ENCODE measurements at regions not wholly inside any gene's neighbourhood (a gene's known extent, or its start where the extent isn't known, plus 50 kb on each side); places are given as distances from the start of the nearest gene placed in this dataset.

DNA sequence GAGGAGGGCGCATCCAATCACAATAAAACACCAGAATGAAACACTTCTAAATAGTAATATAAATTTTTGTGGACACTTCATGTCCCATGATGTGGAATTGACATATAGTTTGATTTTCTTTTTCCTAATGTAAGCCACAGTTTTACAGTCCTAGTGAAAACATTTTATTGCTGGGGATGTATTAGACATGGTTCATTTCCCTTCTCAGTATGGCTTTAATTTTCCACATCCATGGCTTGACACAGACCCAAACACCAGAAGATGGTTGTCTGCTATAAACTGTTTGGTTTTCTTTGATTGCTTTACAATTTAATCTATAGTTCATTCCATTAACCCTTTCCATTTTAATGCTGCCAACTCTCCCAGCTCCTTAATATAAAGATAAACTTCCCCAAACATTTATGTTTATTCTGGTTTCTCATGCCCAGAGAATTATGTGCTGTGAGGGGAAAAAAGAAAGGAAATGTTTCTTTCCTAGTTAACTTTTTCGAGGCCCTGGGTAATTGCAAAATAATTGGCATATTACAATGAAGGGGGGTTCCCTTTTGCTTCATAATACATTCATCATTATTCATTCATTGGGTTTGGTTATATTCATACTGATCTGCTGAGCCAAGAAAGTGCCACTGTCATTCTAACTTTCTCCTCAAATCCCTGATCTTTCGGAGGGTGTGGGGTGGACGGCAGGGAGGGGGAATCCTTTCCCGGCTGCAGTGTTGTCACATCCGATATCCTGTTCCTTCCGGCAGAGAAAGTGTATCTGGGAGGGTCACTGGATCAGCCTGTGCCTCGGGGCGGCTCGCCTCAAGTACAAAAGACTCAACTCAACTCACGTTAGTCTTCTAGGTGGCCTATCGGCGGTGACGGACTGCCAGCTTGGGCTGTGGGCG lies 127.6 kb upstream of the TFAP2D start:
- ChIA-PET POLR2A (no interaction called here), CTCF (no interaction called here)
- H3K27me3 ChIP-seq (ENCODE audit: insufficient read depth, low read length, poor library complexity, severe bottlenecking): no peaks in the 10 kb centered on the region
- H3K4me1 ChIP-seq (ENCODE audit: insufficient read depth, low read length): no peaks in the 10 kb centered on the region
- H3K9me3 ChIP-seq (ENCODE audit: low read length): no peaks in the 10 kb centered on the region
- H3K27ac Mint-ChIP-seq: no peak overlapping the region
- H3K27ac ChIP-seq (ENCODE audit: low read depth, low read length): no peak overlapping the region
- H3K36me3 Mint-ChIP-seq: no peaks in the 10 kb centered on the region
- H3K4me1 Mint-ChIP-seq: no peaks in the 10 kb centered on the region
- H3K9me3 Mint-ChIP-seq: peaks cover 0 to 13% (median 0%) of the 10 kb centered on the region in 5 donors
- DNase-seq: no peak
- no peaks in the 10 kb centered on the region for H3K27me3 Mint-ChIP-seq
- no peak overlapping the region for H3K4me3 ChIP-seq (ENCODE audit: low read length)
- no peaks in the 10 kb centered on the region for H3K36me3 ChIP-seq (ENCODE audit: insufficient read depth, low read length)
- H3K4me3 Mint-ChIP-seq: no peak overlapping the region

DNA sequence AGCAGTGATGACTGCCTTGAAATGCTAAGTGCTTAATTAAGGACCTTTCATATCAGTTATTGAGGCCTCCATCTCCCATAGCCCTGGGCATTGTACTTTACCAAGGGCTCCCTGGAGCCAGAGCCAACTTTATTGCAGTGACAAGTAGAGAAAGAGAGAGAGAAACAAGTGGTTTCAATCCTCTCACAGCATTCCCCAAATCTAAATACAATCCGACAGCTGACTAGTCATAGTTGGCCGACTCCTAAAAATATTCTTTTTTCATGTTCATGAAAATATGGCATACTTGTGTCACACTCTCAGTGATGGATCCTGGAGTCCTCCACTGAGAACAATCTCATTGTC lies 127.0 kb upstream of the TFAP2D start:
- Mint-ChIP-seq H3K4me1 (no peaks in the 10 kb centered on the region), H3K4me3 (no peak overlapping the region), H3K9me3 (peaks cover 0 to 16% (median 0%) of the 10 kb centered on the region in 5 donors), H3K36me3 (no peaks in the 10 kb centered on the region), H3K27ac (no peak overlapping the region), H3K27me3 (no peaks in the 10 kb centered on the region)
- no peaks in the 10 kb centered on the region for H3K27me3 ChIP-seq (ENCODE audit: insufficient read depth, low read length, poor library complexity, severe bottlenecking)
- no peaks in the 10 kb centered on the region for H3K9me3 ChIP-seq (ENCODE audit: low read length)
- DNase-seq: no peak
- H3K4me1 ChIP-seq (ENCODE audit: insufficient read depth, low read length): no peaks in the 10 kb centered on the region
- ChIA-PET POLR2A (no interaction called here), CTCF (no interaction called here)
- no peaks in the 10 kb centered on the region for H3K36me3 ChIP-seq (ENCODE audit: insufficient read depth, low read length)
- no peak overlapping the region for H3K27ac ChIP-seq (ENCODE audit: low read depth, low read length)
- no peak overlapping the region for H3K4me3 ChIP-seq (ENCODE audit: low read length)

GRCh38 chr6:50589751-50590470 lies 123.4 kb upstream of the TFAP2D start:
- Histone ChIP-seq H3K4me3 (ENCODE audit: low read length) (no peak overlapping the region), H3K9me3 (ENCODE audit: low read length) (no peaks in the 10 kb centered on the region), H3K4me1 (ENCODE audit: insufficient read depth, low read length) (no peaks in the 10 kb centered on the region), H3K27ac (ENCODE audit: low read depth, low read length) (no peak overlapping the region), H3K36me3 (ENCODE audit: insufficient read depth, low read length) (no peaks in the 10 kb centered on the region), H3K27me3 (ENCODE audit: insufficient read depth, low read length, poor library complexity, severe bottlenecking) (no peaks in the 10 kb centered on the region)
- H3K36me3 Mint-ChIP-seq: no peaks in the 10 kb centered on the region
- ChIA-PET POLR2A (no interaction called here), CTCF (no interaction called here)
- no peaks in the 10 kb centered on the region for H3K27me3 Mint-ChIP-seq
- no peaks in the 10 kb centered on the region for H3K4me1 Mint-ChIP-seq
- no peak for DNase-seq
- H3K4me3 Mint-ChIP-seq: no peak overlapping the region
- H3K9me3 Mint-ChIP-seq: peaks cover 0 to 10% (median 2%) of the 10 kb centered on the region in 5 donors
- no peak overlapping the region for H3K27ac Mint-ChIP-seq

DNA sequence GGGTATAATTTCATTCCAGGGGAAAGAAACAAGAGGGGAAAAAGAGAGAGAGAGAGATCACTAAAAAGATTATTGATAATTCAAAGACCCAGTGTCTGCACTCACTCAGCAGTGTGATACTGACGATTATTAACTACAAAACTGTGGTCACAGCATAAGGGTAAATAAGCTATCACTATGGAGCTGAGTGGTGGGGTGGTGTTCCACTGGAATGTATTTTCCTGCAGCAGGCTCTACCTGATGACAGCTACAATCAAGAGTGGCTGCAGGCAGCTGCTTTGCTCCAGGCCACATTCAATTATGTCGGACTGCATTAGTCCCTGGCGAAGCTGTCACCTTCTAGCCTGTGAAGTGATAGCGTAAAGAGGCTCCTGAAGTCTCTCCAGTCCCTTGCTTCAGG lies 122.2 kb upstream of the TFAP2D start:
- ChIA-PET POLR2A (no interaction called here), CTCF (interaction anchor here (1.4 kb wide), 1 partner anchor 9 kb away, joined by 3 read pairs; no protein-coding TSS in a partner anchor)
- Histone ChIP-seq H3K9me3 (ENCODE audit: low read length) (no peaks in the 10 kb centered on the region), H3K4me1 (ENCODE audit: insufficient read depth, low read length) (no peaks in the 10 kb centered on the region), H3K27ac (ENCODE audit: low read depth, low read length) (no peak overlapping the region), H3K4me3 (ENCODE audit: low read length) (no peak overlapping the region), H3K36me3 (ENCODE audit: insufficient read depth, low read length) (no peaks in the 10 kb centered on the region), H3K27me3 (ENCODE audit: insufficient read depth, low read length, poor library complexity, severe bottlenecking) (no peaks in the 10 kb centered on the region)
- H3K4me1 Mint-ChIP-seq: no peaks in the 10 kb centered on the region
- peaks cover 0 to 7% (median 5%) of the 10 kb centered on the region in 5 donors for H3K9me3 Mint-ChIP-seq
- DNase-seq: no peak
- H3K36me3 Mint-ChIP-seq: no peaks in the 10 kb centered on the region
- H3K27me3 Mint-ChIP-seq: no peaks in the 10 kb centered on the region
- H3K4me3 Mint-ChIP-seq: no peak overlapping the region
- H3K27ac Mint-ChIP-seq: no peak overlapping the region

- H3K36me3 Mint-ChIP-seq: no peaks in the 10 kb centered on the region
- no peak overlapping the region for H3K27ac Mint-ChIP-seq
- Histone ChIP-seq H3K4me3 (ENCODE audit: low read length) (no peak overlapping the region), H3K27me3 (ENCODE audit: insufficient read depth, low read length, poor library complexity, severe bottlenecking) (no peaks in the 10 kb centered on the region), H3K27ac (ENCODE audit: low read depth, low read length) (no peak overlapping the region), H3K36me3 (ENCODE audit: insufficient read depth, low read length) (no peaks in the 10 kb centered on the region), H3K9me3 (ENCODE audit: low read length) (no peaks in the 10 kb centered on the region), H3K4me1 (ENCODE audit: insufficient read depth, low read length) (no peaks in the 10 kb centered on the region)
- no peaks in the 10 kb centered on the region for H3K4me1 Mint-ChIP-seq
- no peaks in the 10 kb centered on the region for H3K27me3 Mint-ChIP-seq
- CTCF ChIA-PET: interaction anchor here (1.0 kb wide), 1 partner anchor 9 kb away, joined by 3 read pairs; no protein-coding TSS in a partner anchor
- no peak for DNase-seq
- POLR2A ChIA-PET: no interaction called here
- no peak overlapping the region for H3K4me3 Mint-ChIP-seq
- H3K9me3 Mint-ChIP-seq: peaks cover 0 to 5% (median 3%) of the 10 kb centered on the region in 5 donors
Observed at GRCh38 chr6:50600280-50600679, 113.0 kb upstream of the TFAP2D start.

DNA sequence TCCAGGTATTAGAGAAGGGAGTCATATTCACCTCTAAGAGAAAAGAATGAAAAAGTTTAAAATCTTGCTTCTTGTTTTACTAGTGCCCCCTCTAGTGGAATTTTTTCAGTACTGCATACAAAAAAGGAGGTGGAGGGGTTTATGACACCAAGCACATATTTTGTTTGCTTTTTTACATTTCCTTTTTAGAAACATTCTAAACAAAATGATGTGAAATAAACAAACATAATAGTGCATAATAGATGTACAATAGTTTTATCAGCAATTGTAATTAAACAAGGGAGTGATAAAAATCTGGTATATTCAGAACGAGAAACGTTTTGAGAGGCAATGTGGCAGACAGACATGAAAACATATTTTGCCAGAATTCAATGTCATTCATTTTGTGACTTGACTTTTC lies 111.0 kb upstream of the TFAP2D start:
- Histone ChIP-seq H3K4me1 (ENCODE audit: insufficient read depth, low read length) (no peaks in the 10 kb centered on the region), H3K27ac (ENCODE audit: low read depth, low read length) (no peak overlapping the region), H3K9me3 (ENCODE audit: low read length) (no peaks in the 10 kb centered on the region), H3K27me3 (ENCODE audit: insufficient read depth, low read length, poor library complexity, severe bottlenecking) (no peaks in the 10 kb centered on the region), H3K36me3 (ENCODE audit: insufficient read depth, low read length) (no peaks in the 10 kb centered on the region), H3K4me3 (ENCODE audit: low read length) (no peak overlapping the region)
- POLR2A ChIA-PET: no interaction called here
- Mint-ChIP-seq H3K27me3 (no peaks in the 10 kb centered on the region), H3K9me3 (peaks cover 0 to 5% (median 0%) of the 10 kb centered on the region in 5 donors), H3K4me1 (no peaks in the 10 kb centered on the region), H3K4me3 (no peak overlapping the region), H3K27ac (no peak overlapping the region), H3K36me3 (no peaks in the 10 kb centered on the region)
- DNase-seq: no peak
- CTCF ChIA-PET: no interaction called here

- Histone ChIP-seq H3K4me1 (ENCODE audit: insufficient read depth, low read length) (no peaks in the 10 kb centered on the region), H3K9me3 (ENCODE audit: low read length) (no peaks in the 10 kb centered on the region), H3K4me3 (ENCODE audit: low read length) (no peak overlapping the region), H3K36me3 (ENCODE audit: insufficient read depth, low read length) (no peaks in the 10 kb centered on the region), H3K27me3 (ENCODE audit: insufficient read depth, low read length, poor library complexity, severe bottlenecking) (no peaks in the 10 kb centered on the region), H3K27ac (ENCODE audit: low read depth, low read length) (no peak overlapping the region)
- CTCF ChIA-PET: no interaction called here
- Mint-ChIP-seq H3K4me1 (no peaks in the 10 kb centered on the region), H3K27ac (no peak overlapping the region), H3K9me3 (peaks cover 0 to 19% (median 4%) of the 10 kb centered on the region in 5 donors), H3K27me3 (no peaks in the 10 kb centered on the region), H3K4me3 (no peak overlapping the region), H3K36me3 (no peaks in the 10 kb centered on the region)
- DNase-seq: no peak
- POLR2A ChIA-PET: no interaction called here
Observed at GRCh38 chr6:50608421-50608820, 104.9 kb upstream of the TFAP2D start.

GRCh38 chr6:50610562-50610961 lies 102.8 kb upstream of the TFAP2D start:
- Histone ChIP-seq H3K4me1 (ENCODE audit: insufficient read depth, low read length) (no peaks in the 10 kb centered on the region), H3K4me3 (ENCODE audit: low read length) (no peak overlapping the region), H3K36me3 (ENCODE audit: insufficient read depth, low read length) (no peaks in the 10 kb centered on the region), H3K9me3 (ENCODE audit: low read length) (no peaks in the 10 kb centered on the region), H3K27me3 (ENCODE audit: insufficient read depth, low read length, poor library complexity, severe bottlenecking) (no peaks in the 10 kb centered on the region), H3K27ac (ENCODE audit: low read depth, low read length) (no peak overlapping the region)
- no peak overlapping the region for H3K4me3 Mint-ChIP-seq
- H3K27me3 Mint-ChIP-seq: no peaks in the 10 kb centered on the region
- H3K36me3 Mint-ChIP-seq: no peaks in the 10 kb centered on the region
- CTCF ChIA-PET: no interaction called here
- no peak overlapping the region for H3K27ac Mint-ChIP-seq
- H3K4me1 Mint-ChIP-seq: no peaks in the 10 kb centered on the region
- H3K9me3 Mint-ChIP-seq: peaks cover 0 to 31% (median 7%) of the 10 kb centered on the region in 5 donors
- POLR2A ChIA-PET: no interaction called here
- DNase-seq: no peak
